Sigmoid colon (tissue), 4 donors: ENCODE measurements at regions not wholly inside any gene's neighbourhood (a gene's known extent, or its start where the extent isn't known, plus 50 kb on each side); places are given as distances from the start of the nearest gene placed in this dataset.

Experiments
- POLR2A ChIP-seq, 2 donors: fragments of 450-650 bp; IDR thresholded peaks; one replicate each; pipeline ENCODE4 v1.6.1; 2016; ENCODE audit warnings: antibody characterized with exemption in 2 of 2, mild to moderate bottlenecking in 2 of 2, moderate library complexity in 2 of 2
- POLR2AphosphoS5 ChIP-seq, 4 donors: sonication (generic); formaldehyde crosslinking; IDR thresholded peaks; one replicate each; pipeline ENCODE4 v1.6.1; 2017; ENCODE audit warnings: antibody characterized with exemption in 4 of 4
- TF ChIP-seq, protein P1 (sequence below), 4 experiments: fragments of 450-650 bp in 3 of 4; fragments of 200-600 bp in 1 of 4; IDR thresholded peaks; one replicate each; pipeline ENCODE4 v1.5.1; 2016 to 2019; ENCODE audit warnings: antibody characterized with exemption in 4 of 4, mild to moderate bottlenecking in 3 of 4, moderate library complexity in 2 of 4

GRCh38 chr20:59438201-59438600, 137.8 kb downstream of the EDN3 start:
- TF ChIP-seq POLR2A (IDR thresholded peaks at IDR 0.05) (no peak), POLR2AphosphoS5 (IDR thresholded peaks at IDR 0.05) (no peak)
- TF ChIP-seq, protein P1, sequence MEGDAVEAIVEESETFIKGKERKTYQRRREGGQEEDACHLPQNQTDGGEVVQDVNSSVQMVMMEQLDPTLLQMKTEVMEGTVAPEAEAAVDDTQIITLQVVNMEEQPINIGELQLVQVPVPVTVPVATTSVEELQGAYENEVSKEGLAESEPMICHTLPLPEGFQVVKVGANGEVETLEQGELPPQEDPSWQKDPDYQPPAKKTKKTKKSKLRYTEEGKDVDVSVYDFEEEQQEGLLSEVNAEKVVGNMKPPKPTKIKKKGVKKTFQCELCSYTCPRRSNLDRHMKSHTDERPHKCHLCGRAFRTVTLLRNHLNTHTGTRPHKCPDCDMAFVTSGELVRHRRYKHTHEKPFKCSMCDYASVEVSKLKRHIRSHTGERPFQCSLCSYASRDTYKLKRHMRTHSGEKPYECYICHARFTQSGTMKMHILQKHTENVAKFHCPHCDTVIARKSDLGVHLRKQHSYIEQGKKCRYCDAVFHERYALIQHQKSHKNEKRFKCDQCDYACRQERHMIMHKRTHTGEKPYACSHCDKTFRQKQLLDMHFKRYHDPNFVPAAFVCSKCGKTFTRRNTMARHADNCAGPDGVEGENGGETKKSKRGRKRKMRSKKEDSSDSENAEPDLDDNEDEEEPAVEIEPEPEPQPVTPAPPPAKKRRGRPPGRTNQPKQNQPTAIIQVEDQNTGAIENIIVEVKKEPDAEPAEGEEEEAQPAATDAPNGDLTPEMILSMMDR (IDR thresholded peaks at IDR 0.05) = no peak
